Kidney (tissue), 13 donors: ENCODE measurements at regions not wholly inside any gene's neighbourhood (a gene's known extent, or its start where the extent isn't known, plus 50 kb on each side); places are given as distances from the start of the nearest gene placed in this dataset.

Source experiments
- DNase-seq, 5 donors: peaks; one replicate each; pipeline ENCODE4 v3.0.0-alpha.2; 2013 to 2020
- FAIRE-seq: peaks from 2 replicates; lab custom pipeline; 2012; peaks lifted over from hg19 to GRCh38; lab: Jason Lieb, UNC
- H3K27ac ChIP-seq, 2 donors: one replicate each; pipeline ENCODE4 v1.7.0; 2013; ENCODE audit warnings: low read depth in 2 of 2, low read length in 2 of 2, inconsistent platforms in 1 of 2
- H3K27me3 ChIP-seq: one replicate; pipeline ENCODE4 v1.7.1; 2013; ENCODE audit warnings: low read length, inconsistent platforms; ENCODE audit not compliant: control insufficient read depth, insufficient read depth
- H3K36me3 ChIP-seq, 3 donors: one replicate each; pipeline versions ENCODE4 v1.7.0 to v1.7.1; 2013; ENCODE audit warnings: low read length in 3 of 3, control low read depth in 1 of 3, inconsistent platforms in 1 of 3; ENCODE audit not compliant: insufficient read depth in 3 of 3, control insufficient read depth in 2 of 3
- H3K4me1 ChIP-seq, 3 donors: one replicate each; pipeline versions ENCODE4 v1.7.0 to v1.7.1; 2013; ENCODE audit warnings: low read length in 3 of 3, inconsistent platforms in 1 of 3, low read depth in 1 of 3; ENCODE audit not compliant: control insufficient read depth in 2 of 3, insufficient read depth in 2 of 3
- H3K4me3 ChIP-seq, 3 donors: one replicate each; pipeline versions ENCODE4 v1.7.0 to v1.8.1; 2013; ENCODE audit warnings: low read length in 3 of 3, control low read depth in 1 of 3, inconsistent platforms in 1 of 3
- H3K9ac ChIP-seq, 3 donors: one replicate each; pipeline versions ENCODE4 v1.7.0 to v1.7.1; 2013; ENCODE audit warnings: low read length in 3 of 3, control low read depth in 1 of 3, inconsistent platforms in 1 of 3
- H3K9me3 ChIP-seq, 3 donors: one replicate each; pipeline versions ENCODE4 v1.7.0 to v1.7.1; 2013; ENCODE audit warnings: low read length in 3 of 3, control low read depth in 1 of 3, inconsistent platforms in 1 of 3; ENCODE audit not compliant: control insufficient read depth in 2 of 3, insufficient read depth in 1 of 3
- intact Hi-C: fragments of 100-400 bp; cut with DNase I; formaldehyde crosslinking; loops from one replicate; pipeline ENCODE4 v1.11.1; 2022
- TF ChIP-seq, protein P1 (sequence below): IDR thresholded peaks from 3 replicates; pipeline ENCODE4 v1.5.1; 2012; ENCODE audit warnings: mild to moderate bottlenecking, moderate library complexity, borderline replicate concordance; ENCODE audit not compliant: insufficient read depth; ENCODE audit errors: extremely low read depth
- donor health status: control.
- donor health status: control.
- donor health status: control.
- donor health status: control.
- donor health status: control.
- donor health status: DM: yes; HTN: yes; CAD: no.
- donor health status: Normal renal cell carcinoma (clear cell type).

DNA sequence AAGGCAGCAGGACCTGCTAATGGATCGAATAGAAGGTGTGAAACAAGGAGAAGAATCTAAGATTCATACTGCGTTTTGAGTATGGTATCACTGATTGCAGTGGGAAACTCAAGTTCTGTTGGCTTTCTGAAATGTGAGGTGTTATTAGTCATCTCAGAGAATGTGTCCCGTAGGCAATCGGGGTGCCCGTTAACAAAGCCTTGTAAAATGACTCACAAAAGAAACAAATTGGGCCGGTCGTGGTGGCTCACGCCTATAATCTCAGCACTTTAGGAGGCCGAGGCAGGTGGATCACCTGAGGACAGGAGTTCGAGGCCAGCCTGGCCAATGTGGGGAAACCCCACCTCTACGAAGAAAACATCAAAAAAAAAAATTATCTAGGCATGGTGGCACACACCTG lies 118.2 kb upstream of the C7orf33 start:
- TF ChIP-seq, protein P1, sequence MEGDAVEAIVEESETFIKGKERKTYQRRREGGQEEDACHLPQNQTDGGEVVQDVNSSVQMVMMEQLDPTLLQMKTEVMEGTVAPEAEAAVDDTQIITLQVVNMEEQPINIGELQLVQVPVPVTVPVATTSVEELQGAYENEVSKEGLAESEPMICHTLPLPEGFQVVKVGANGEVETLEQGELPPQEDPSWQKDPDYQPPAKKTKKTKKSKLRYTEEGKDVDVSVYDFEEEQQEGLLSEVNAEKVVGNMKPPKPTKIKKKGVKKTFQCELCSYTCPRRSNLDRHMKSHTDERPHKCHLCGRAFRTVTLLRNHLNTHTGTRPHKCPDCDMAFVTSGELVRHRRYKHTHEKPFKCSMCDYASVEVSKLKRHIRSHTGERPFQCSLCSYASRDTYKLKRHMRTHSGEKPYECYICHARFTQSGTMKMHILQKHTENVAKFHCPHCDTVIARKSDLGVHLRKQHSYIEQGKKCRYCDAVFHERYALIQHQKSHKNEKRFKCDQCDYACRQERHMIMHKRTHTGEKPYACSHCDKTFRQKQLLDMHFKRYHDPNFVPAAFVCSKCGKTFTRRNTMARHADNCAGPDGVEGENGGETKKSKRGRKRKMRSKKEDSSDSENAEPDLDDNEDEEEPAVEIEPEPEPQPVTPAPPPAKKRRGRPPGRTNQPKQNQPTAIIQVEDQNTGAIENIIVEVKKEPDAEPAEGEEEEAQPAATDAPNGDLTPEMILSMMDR: no peak
- H3K4me3 ChIP-seq: no peak overlapping the region
- no peaks in the 10 kb centered on the region for H3K27me3 ChIP-seq
- H3K9ac ChIP-seq: no peak overlapping the region
- no peak for FAIRE-seq
- H3K9me3 ChIP-seq: no peaks in the 10 kb centered on the region
- DNase-seq: no peak
- intact Hi-C loops: no loop called here
- H3K36me3 ChIP-seq: no peaks in the 10 kb centered on the region
- H3K4me1 ChIP-seq: no peaks in the 10 kb centered on the region
- H3K27ac ChIP-seq: no peak overlapping the region

- Histone ChIP-seq H3K9me3 (no peaks in the 10 kb centered on the region), H3K27me3 (no peaks in the 10 kb centered on the region), H3K27ac (no peak overlapping the region), H3K4me3 (no peak overlapping the region), H3K4me1 (no peaks in the 10 kb centered on the region), H3K36me3 (no peaks in the 10 kb centered on the region), H3K9ac (no peak overlapping the region)
- FAIRE-seq (no peak), DNase-seq (no peak)
- intact Hi-C loops: no loop called here
- TF ChIP-seq, protein P1: no peak
These were observed 116.7 kb upstream of the C7orf33 start for GRCh38 chr7:148473703-148474480.

DNA sequence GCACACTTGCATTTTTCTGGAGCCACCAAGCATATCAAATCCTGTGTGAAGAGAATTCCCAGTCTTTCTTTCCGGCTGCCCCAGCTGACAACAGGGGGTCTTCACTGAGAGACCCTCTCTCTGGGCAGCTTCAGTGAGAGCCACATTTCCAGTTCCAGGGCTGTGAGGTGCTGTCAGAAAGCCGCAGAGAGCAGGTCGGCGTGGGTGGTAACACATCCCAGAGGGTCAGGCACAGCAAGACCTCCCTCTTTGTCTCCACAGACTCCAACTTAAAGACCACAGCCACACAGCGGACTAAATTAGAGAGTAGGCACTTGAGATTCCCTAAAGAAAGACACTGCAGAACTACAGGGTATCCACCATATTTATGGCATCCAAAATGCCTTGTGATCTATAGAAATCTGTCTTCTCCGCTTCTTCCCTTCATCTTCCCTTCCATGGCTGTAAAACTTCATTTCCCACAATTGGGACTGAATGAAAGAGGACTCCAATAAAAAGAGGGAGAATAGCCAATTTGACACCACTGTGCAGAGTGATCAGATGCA lies 116.0 kb upstream of the C7orf33 start:
- Histone ChIP-seq H3K9me3 (no peaks in the 10 kb centered on the region), H3K9ac (no peak overlapping the region), H3K27me3 (no peaks in the 10 kb centered on the region), H3K4me3 (no peak overlapping the region), H3K36me3 (no peaks in the 10 kb centered on the region), H3K27ac (no peak overlapping the region), H3K4me1 (no peaks in the 10 kb centered on the region)
- TF ChIP-seq, protein P1: no peak
- no peak for DNase-seq
- FAIRE-seq: no peak
- intact Hi-C loops: no loop called here
